SK-N-SH treated with all-trans-retinoic acid at 6 μM for 48 hours (cell line): ENCODE measurements at regions not wholly inside any gene's neighbourhood (a gene's known extent, or its start where the extent isn't known, plus 50 kb on each side); places are given as distances from the start of the nearest gene placed in this dataset.

ENCODE experiments used
- ATAC-seq: fragments of 200-7000 bp; cut with Tn5 transposase; 3 replicates; pipeline ENCODE4 v1.9.1; 2020; ENCODE audit warnings: mild to moderate bottlenecking, moderate library complexity
- ARNTL ChIP-seq: fragments of 450-650 bp; formaldehyde crosslinking; IDR thresholded peaks from 2 replicates; pipeline ENCODE4 v1.5.0; 2020; ENCODE audit warnings: low read depth, mild to moderate bottlenecking, moderate library complexity, borderline replicate concordance
- CSDC2 ChIP-seq: fragments of 250-450 bp; sonication (Bioruptor Pico); IDR thresholded peaks from 2 replicates; pipeline ENCODE4 v1.5.0; 2020; ENCODE audit warnings: mild to moderate bottlenecking, moderate library complexity
- ESRRG ChIP-seq: fragments of 250-450 bp; sonication (Bioruptor Pico); IDR thresholded peaks from 2 replicates; pipeline ENCODE4 v1.6.1; 2021; ENCODE audit warnings: mild to moderate bottlenecking
- GLIS3 ChIP-seq: fragments of 250-450 bp; sonication (Bioruptor Pico); IDR thresholded peaks from 2 replicates; pipeline ENCODE4 v1.5.0; 2020; ENCODE audit warnings: mild to moderate bottlenecking, moderate library complexity
- OSR1 ChIP-seq: fragments of 250-450 bp; sonication (Bioruptor Pico); IDR thresholded peaks from 2 replicates; pipeline ENCODE4 v1.8.0; 2022; ENCODE audit warnings: moderate library complexity, mild to moderate bottlenecking, inconsistent platforms
- PATZ1 ChIP-seq: fragments of 250-450 bp; sonication (Bioruptor Pico); IDR thresholded peaks from 2 replicates; pipeline ENCODE4 v1.8.0; 2020; ENCODE audit warnings: mild to moderate bottlenecking, moderate library complexity, borderline replicate concordance
- PPARA ChIP-seq: fragments of 250-450 bp; sonication (Bioruptor Pico); IDR thresholded peaks from 2 replicates; pipeline ENCODE4 v1.5.0; 2020; ENCODE audit warnings: mild to moderate bottlenecking, borderline replicate concordance
- RARB ChIP-seq: fragments of 250-450 bp; sonication (Bioruptor Pico); IDR thresholded peaks from 2 replicates; pipeline ENCODE4 v1.8.0; 2021; ENCODE audit warnings: mild to moderate bottlenecking, moderate library complexity
- SNAI2 ChIP-seq: fragments of 250-450 bp; sonication (Bioruptor Pico); IDR thresholded peaks from 2 replicates; pipeline ENCODE4 v1.5.0; 2020; ENCODE audit warnings: mild to moderate bottlenecking, moderate library complexity
- TCF4 ChIP-seq: fragments of 250-450 bp; sonication (Bioruptor Pico); IDR thresholded peaks from 2 replicates; pipeline ENCODE4 v1.8.0; 2021; ENCODE audit warnings: mild to moderate bottlenecking, moderate library complexity, borderline replicate concordance
- TOX ChIP-seq: fragments of 250-450 bp; sonication (Bioruptor Pico); IDR thresholded peaks from 2 replicates; pipeline ENCODE4 v1.8.0; 2021; ENCODE audit warnings: mild to moderate bottlenecking, moderate library complexity, borderline replicate concordance
- TSHZ2 ChIP-seq: fragments of 250-450 bp; sonication (Bioruptor Pico); IDR thresholded peaks from 2 replicates; pipeline ENCODE4 v1.5.0; 2020; ENCODE audit warnings: mild to moderate bottlenecking, moderate library complexity
- ZC3H10 ChIP-seq: fragments of 250-450 bp; sonication (Bioruptor Pico); IDR thresholded peaks from 2 replicates; pipeline ENCODE4 v1.5.1; 2021; ENCODE audit warnings: mild to moderate bottlenecking, moderate library complexity
- ZFP3 ChIP-seq: fragments of 250-450 bp; sonication (Bioruptor Pico); IDR thresholded peaks from 2 replicates; pipeline ENCODE4 v1.5.0; 2020; ENCODE audit warnings: mild to moderate bottlenecking, moderate library complexity
- ZFP30 ChIP-seq: fragments of 450-650 bp; formaldehyde crosslinking; IDR thresholded peaks from 2 replicates; pipeline ENCODE4 v1.5.0; 2022; ENCODE audit warnings: mild to moderate bottlenecking, moderate library complexity
- ZNF70 ChIP-seq: fragments of 450-650 bp; formaldehyde crosslinking; IDR thresholded peaks from 2 replicates; pipeline ENCODE4 v1.5.0; 2020; ENCODE audit warnings: mild to moderate bottlenecking, moderate library complexity
- ZNF8 ChIP-seq: fragments of 450-650 bp; formaldehyde crosslinking; IDR thresholded peaks from 2 replicates; pipeline ENCODE4 v1.5.0; 2020; ENCODE audit warnings: mild to moderate bottlenecking, moderate library complexity
- TF ChIP-seq, protein P1 (sequence below): fragments of 250-450 bp; sonication (Bioruptor Pico); IDR thresholded peaks from 2 replicates; pipeline ENCODE4 v1.8.0; 2021; ENCODE audit warnings: low read depth, mild to moderate bottlenecking, moderate library complexity, borderline replicate concordance
- TF ChIP-seq, protein P2 (sequence below): fragments of 250-450 bp; sonication (Bioruptor Pico); IDR thresholded peaks from 2 replicates; pipeline ENCODE4 v1.5.1; 2020; ENCODE audit warnings: low read depth, mild to moderate bottlenecking, moderate library complexity
- TF ChIP-seq, protein P3 (sequence below): fragments of 250-450 bp; sonication (Bioruptor Pico); IDR thresholded peaks from 2 replicates; pipeline ENCODE4 v1.5.1; 2021; ENCODE audit warnings: mild to moderate bottlenecking, moderate library complexity

DNA sequence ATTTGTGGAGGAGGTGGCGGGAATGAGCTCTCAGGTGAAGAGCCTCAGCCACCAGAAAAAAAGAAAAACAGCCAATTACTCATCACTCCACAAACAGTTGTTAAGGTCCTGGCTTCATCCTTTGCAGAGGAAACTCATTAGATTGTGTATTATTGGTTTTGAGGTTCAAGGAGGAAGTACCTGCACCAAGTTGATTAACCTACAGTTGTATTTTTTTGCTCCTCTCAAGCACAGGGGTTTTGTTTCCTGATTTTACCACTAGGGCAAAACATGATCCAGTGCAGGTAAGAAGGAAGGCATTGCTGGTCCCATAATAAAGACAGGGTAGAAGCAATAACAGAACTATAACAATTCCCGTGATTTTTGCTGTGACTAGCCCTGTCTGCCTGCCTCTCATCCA is 84.0 kb upstream of the QRFPR start:
- no peak for TF ChIP-seq RARB (CRISPR knock-in tag)
- TF ChIP-seq CSDC2 (CRISPR knock-in tag) = no peak
- no peak for ATAC-seq

GRCh38 chr4:121462660-121463261 is 81.9 kb upstream of the QRFPR start:
- peak; percentile 93 for ATAC-seq
- no peak for TF ChIP-seq PPARA (CRISPR knock-in tag)
- no peak for TF ChIP-seq PATZ1 (CRISPR knock-in tag)
- TF ChIP-seq TCF4 (CRISPR knock-in tag) = no peak
- TF ChIP-seq TSHZ2 = no peak
- no peak for TF ChIP-seq RARB (CRISPR knock-in tag)
- TF ChIP-seq TOX = no peak
- TF ChIP-seq, protein P1, sequence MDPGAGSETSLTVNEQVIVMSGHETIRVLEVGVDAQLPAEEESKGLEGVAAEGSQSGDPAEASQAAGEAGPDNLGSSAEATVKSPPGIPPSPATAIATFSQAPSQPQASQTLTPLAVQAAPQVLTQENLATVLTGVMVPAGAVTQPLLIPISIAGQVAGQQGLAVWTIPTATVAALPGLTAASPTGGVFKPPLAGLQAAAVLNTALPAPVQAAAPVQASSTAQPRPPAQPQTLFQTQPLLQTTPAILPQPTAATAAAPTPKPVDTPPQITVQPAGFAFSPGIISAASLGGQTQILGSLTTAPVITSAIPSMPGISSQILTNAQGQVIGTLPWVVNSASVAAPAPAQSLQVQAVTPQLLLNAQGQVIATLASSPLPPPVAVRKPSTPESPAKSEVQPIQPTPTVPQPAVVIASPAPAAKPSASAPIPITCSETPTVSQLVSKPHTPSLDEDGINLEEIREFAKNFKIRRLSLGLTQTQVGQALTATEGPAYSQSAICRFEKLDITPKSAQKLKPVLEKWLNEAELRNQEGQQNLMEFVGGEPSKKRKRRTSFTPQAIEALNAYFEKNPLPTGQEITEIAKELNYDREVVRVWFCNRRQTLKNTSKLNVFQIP (CRISPR knock-in tag) = no peak
- no peak for TF ChIP-seq ZFP3
- no peak for TF ChIP-seq ZNF70 (CRISPR knock-in tag)
- no peak for TF ChIP-seq GLIS3 (CRISPR knock-in tag)
- TF ChIP-seq ESRRG (CRISPR knock-in tag) = no peak
- no peak for TF ChIP-seq SNAI2 (CRISPR knock-in tag)
- no peak for TF ChIP-seq ARNTL
- TF ChIP-seq, protein P2, sequence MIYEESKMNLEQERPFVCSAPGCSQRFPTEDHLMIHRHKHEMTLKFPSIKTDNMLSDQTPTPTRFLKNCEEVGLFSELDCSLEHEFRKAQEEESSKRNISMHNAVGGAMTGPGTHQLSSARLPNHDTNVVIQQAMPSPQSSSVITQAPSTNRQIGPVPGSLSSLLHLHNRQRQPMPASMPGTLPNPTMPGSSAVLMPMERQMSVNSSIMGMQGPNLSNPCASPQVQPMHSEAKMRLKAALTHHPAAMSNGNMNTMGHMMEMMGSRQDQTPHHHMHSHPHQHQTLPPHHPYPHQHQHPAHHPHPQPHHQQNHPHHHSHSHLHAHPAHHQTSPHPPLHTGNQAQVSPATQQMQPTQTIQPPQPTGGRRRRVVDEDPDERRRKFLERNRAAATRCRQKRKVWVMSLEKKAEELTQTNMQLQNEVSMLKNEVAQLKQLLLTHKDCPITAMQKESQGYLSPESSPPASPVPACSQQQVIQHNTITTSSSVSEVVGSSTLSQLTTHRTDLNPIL (CRISPR knock-in tag) = no peak
- TF ChIP-seq, all 23 proteins: peak for 0

GRCh38 chr4:121459026-121459425 is 78.2 kb upstream of the QRFPR start:
- no peak for TF ChIP-seq ZNF70 (CRISPR knock-in tag)
- no peak for TF ChIP-seq ESRRG (CRISPR knock-in tag)
- TF ChIP-seq TOX = no peak
- TF ChIP-seq OSR1 (CRISPR knock-in tag) = no peak
- TF ChIP-seq, protein P3, sequence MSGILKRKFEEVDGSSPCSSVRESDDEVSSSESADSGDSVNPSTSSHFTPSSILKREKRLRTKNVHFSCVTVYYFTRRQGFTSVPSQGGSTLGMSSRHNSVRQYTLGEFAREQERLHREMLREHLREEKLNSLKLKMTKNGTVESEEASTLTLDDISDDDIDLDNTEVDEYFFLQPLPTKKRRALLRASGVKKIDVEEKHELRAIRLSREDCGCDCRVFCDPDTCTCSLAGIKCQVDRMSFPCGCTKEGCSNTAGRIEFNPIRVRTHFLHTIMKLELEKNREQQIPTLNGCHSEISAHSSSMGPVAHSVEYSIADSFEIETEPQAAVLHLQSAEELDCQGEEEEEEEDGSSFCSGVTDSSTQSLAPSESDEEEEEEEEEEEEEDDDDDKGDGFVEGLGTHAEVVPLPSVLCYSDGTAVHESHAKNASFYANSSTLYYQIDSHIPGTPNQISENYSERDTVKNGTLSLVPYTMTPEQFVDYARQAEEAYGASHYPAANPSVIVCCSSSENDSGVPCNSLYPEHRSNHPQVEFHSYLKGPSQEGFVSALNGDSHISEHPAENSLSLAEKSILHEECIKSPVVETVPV (CRISPR knock-in tag) = no peak
- TF ChIP-seq SNAI2 (CRISPR knock-in tag) = no peak
- TF ChIP-seq CSDC2 (CRISPR knock-in tag) = no peak
- TF ChIP-seq, protein P1 (CRISPR knock-in tag) = no peak
- TF ChIP-seq ZNF8 (CRISPR knock-in tag) = no peak
- no peak for TF ChIP-seq ZC3H10 (CRISPR knock-in tag)
- TF ChIP-seq ZFP30 (CRISPR knock-in tag) = no peak
- no peak for TF ChIP-seq RARB (CRISPR knock-in tag)
- no peak for ATAC-seq
